Activated naive CD8-positive, alpha-beta T cell treated with anti-CD3 and anti-CD28 coated beads, Interleukin-2, amount 10 ng/mL, durations not matched to agents 7 days and 5 days (primary cell): ENCODE measurements at regions not wholly inside any gene's neighbourhood (a gene's known extent, or its start where the extent isn't known, plus 50 kb on each side); places are given as distances from the start of the nearest gene placed in this dataset.
"Not testable (repeated sequence)": the region's sequence is repeated elsewhere in the genome, so short reads cannot be mapped to it uniquely, and the experiment has no call there.

ENCODE experiments used
- ATAC-seq: fragments of 150-1000 bp; cut with Tn5 transposase; one replicate; pipeline ENCODE4 v1.10.0; 2021; ENCODE audit warnings: low read depth, moderate library complexity
- POLR2A ChIA-PET: fragments of 350-600 bp; sonication (Branson Sonifier 250); formaldehyde crosslinking; loops from one replicate; lab custom pipeline; 2021; ENCODE audit warnings: antibody characterized with exemption; lab: Charles Lee
- DNase-seq: peaks from one replicate; pipeline ENCODE4 v3.0.0; 2021
- H3K27ac Mint-ChIP-seq: one replicate; pipeline ENCODE4 v1.8.0; 2022; ENCODE audit warnings: mild to moderate bottlenecking, mixed read lengths
- H3K27me3 Mint-ChIP-seq: one replicate; pipeline ENCODE4 v1.8.0; 2022; ENCODE audit warnings: mild to moderate bottlenecking, moderate library complexity, mixed read lengths
- H3K36me3 Mint-ChIP-seq: one replicate; pipeline ENCODE4 v1.8.0; 2021; ENCODE audit warnings: mild to moderate bottlenecking, mixed read lengths
- H3K4me1 Mint-ChIP-seq: one replicate; pipeline ENCODE4 v1.8.0; 2021; ENCODE audit warnings: mixed read lengths
- H3K4me3 Mint-ChIP-seq: one replicate; pipeline ENCODE4 v1.8.0; 2022; ENCODE audit warnings: mild to moderate bottlenecking, moderate library complexity, mixed read lengths
- H3K9me3 Mint-ChIP-seq: one replicate; pipeline ENCODE4 v1.8.0; 2021; ENCODE audit warnings: mixed read lengths

DNA sequence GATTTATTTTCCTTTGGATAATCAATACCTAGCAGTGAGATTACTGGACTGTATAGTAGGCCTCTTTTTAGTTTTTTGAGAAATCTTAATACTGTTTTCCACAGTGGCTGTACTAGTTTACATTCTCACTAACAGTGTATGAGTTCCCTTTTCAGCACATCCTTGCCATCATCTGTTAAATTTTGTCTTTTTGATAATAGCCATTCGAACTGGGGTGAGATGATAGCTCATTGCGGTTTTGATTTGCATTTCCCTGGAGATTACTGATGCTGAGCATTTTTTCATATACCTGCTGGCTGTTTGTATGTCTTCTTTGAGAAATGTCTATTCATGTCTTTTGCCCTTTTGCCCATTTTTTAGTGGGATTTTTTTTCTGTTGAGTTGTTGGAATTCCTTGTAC lies 210.8 kb downstream of the CGGBP1 start:
- ATAC-seq = no peak
- Mint-ChIP-seq H3K36me3 (no peaks in the 10 kb centered on the region), H3K9me3 (no peaks in the 10 kb centered on the region), H3K27me3 (no peaks in the 10 kb centered on the region), H3K4me3 (no peak overlapping the region), H3K4me1 (no peaks in the 10 kb centered on the region), H3K27ac (no peak overlapping the region)
- POLR2A ChIA-PET = no interaction called here
- DNase-seq = no peak

DNA sequence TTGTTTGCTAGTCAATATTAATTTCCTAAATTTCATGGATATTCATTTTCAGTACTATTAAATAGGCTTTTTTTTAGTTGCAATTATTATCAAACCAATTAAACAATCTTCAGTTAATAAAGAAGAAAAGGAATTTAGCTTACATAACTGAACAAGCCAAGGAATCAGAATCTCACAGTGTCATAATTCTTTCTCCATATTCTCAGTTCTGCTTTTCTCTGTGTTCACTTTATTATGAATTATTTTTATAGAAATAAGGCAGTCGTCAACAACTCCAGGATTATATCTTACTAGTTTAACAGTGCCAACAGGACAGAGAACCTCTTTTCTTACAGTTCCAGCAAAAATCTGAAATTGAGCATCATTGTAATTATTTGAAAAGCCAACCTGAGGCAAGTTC lies 221.7 kb downstream of the CGGBP1 start:
- no peaks in the 10 kb centered on the region for H3K36me3 Mint-ChIP-seq
- no peaks in the 10 kb centered on the region for H3K4me1 Mint-ChIP-seq
- POLR2A ChIA-PET = no interaction called here
- DNase-seq (no peak), ATAC-seq (no peak)
- H3K27me3 Mint-ChIP-seq = peaks cover 4% of the 10 kb centered on the region
- H3K4me3 Mint-ChIP-seq = no peak overlapping the region
- H3K9me3 Mint-ChIP-seq = peaks cover 1% of the 10 kb centered on the region
- H3K27ac Mint-ChIP-seq = no peak overlapping the region

DNA sequence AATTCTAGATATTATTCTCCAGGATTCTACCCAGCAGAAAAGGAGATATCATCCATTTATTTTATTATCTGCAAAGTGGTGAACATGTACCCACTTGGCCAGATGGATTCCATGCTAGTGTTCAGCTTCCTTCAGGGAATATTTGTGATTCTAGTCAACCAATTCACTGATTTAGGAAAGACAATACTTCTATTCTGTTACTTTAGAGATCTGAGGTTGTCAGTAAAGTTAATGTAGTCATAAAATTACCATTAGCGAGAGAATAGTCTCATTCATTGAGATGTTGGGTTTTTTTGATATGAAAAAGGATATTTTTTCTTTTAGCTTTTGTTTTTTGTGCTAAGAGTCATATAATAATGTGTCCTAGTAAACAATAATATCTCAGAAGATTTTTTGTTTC lies 222.8 kb downstream of the CGGBP1 start:
- H3K36me3 Mint-ChIP-seq = no peaks in the 10 kb centered on the region

DNA sequence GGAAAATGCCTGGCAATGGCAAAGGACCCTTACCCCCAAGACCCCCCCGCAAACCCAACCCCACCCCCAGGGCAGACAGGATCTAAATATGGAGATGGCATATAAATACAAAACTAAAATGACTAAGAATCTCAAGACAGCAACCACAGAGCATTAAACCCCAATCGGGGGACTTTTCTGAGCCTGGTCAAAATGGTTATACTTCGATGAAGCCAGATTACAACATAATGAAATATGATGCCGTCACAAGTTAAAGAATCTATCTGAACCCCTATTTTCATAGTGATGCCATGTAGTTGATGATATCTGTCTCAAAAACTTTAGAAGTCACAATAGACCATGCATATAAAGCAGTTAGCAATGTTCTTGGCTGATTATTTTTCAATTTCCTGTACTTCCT lies 223.6 kb downstream of the CGGBP1 start:
- POLR2A ChIA-PET = no interaction called here
- no peaks in the 10 kb centered on the region for H3K36me3 Mint-ChIP-seq
- no peak for ATAC-seq
- DNase-seq = no peak
- no peaks in the 10 kb centered on the region for H3K4me1 Mint-ChIP-seq
- H3K4me3 Mint-ChIP-seq = no peak overlapping the region
- peaks cover 2% of the 10 kb centered on the region for H3K27me3 Mint-ChIP-seq
- no peak overlapping the region for H3K27ac Mint-ChIP-seq
- H3K9me3 Mint-ChIP-seq = peaks cover 1% of the 10 kb centered on the region

More for the DNA sequence above, 222.8 kb downstream of the CGGBP1 start:
- H3K27me3 Mint-ChIP-seq = peaks cover 4% of the 10 kb centered on the region
- H3K9me3 Mint-ChIP-seq = peaks cover 1% of the 10 kb centered on the region
- no peaks in the 10 kb centered on the region for H3K4me1 Mint-ChIP-seq
- DNase-seq (no peak), ATAC-seq (no peak)
- H3K27ac Mint-ChIP-seq = no peak overlapping the region
- POLR2A ChIA-PET = no interaction called here
- H3K4me3 Mint-ChIP-seq = no peak overlapping the region

DNA sequence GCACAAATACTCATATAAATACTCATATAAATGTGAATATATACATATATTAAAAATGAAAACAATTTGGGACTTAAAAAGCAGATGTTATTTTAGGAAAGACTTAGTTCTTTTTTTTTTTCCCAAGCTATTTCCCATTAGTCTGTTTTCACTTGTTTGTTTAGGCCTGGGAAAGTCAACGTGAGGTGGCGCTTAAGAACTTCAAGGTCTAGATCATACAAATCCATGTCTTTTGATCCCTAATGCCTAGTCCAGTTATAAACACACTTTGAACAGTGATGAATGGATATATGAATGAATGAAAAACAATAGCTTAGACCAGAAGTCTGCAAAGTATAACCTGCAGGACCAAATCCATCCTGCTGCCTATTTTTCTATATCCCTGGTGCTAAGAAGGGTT lies 224.5 kb downstream of the CGGBP1 start:
- Mint-ChIP-seq H3K4me1 (no peaks in the 10 kb centered on the region), H3K27ac (no peak overlapping the region), H3K9me3 (no peaks in the 10 kb centered on the region), H3K27me3 (peaks cover 2% of the 10 kb centered on the region), H3K4me3 (no peak overlapping the region), H3K36me3 (no peaks in the 10 kb centered on the region)
- ATAC-seq = no peak
- DNase-seq = no peak
- POLR2A ChIA-PET = no interaction called here

DNA sequence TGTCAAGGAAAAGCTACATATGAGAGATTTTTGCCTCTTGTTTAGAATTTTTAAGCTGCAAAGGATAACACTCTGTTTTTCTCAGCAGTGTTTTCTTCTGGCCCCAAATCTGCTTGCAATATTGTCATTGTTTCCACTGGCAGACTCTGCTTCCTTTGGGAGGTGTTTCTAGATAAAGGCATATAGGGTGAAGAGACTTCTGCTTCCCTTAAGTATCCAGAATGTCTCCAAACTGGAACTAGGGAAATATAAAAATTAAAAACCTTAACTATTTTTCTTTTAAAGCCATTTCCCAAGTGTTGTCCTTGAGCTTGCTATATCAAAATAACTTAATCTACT lies 225.8 kb downstream of the CGGBP1 start:
- ATAC-seq (no peak), DNase-seq (no peak)
- no peaks in the 10 kb centered on the region for H3K4me1 Mint-ChIP-seq
- H3K27ac Mint-ChIP-seq = no peak overlapping the region
- no peak overlapping the region for H3K4me3 Mint-ChIP-seq
- peaks cover 2% of the 10 kb centered on the region for H3K27me3 Mint-ChIP-seq
- POLR2A ChIA-PET = no interaction called here
- no peaks in the 10 kb centered on the region for H3K9me3 Mint-ChIP-seq
- H3K36me3 Mint-ChIP-seq = no peaks in the 10 kb centered on the region

DNA sequence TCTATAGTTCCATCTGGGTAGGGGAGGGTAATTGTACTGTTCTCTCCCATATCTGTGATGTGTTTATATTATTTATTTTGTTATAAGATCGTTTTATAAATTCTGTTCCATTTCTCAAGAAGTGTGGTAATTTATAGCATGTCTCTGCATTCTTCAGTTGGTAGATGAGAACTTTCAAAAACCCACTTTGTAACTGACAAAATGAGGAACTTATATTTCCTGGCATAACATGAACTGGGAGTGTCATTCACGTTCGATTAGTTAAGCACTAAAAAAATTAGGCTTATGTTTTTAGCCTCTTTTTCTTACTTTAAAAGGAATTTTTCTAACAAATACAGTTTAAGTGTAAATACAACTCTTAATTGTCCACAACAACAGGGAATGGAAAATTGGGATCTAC lies 230.8 kb downstream of the CGGBP1 start:
- no peaks in the 10 kb centered on the region for H3K4me1 Mint-ChIP-seq
- DNase-seq (no peak), ATAC-seq (no peak)
- POLR2A ChIA-PET = no interaction called here
- no peaks in the 10 kb centered on the region for H3K36me3 Mint-ChIP-seq
- H3K27ac Mint-ChIP-seq = no peak overlapping the region
- H3K4me3 Mint-ChIP-seq = no peak overlapping the region
- H3K27me3 Mint-ChIP-seq = no peaks in the 10 kb centered on the region
- H3K9me3 Mint-ChIP-seq = no peaks in the 10 kb centered on the region

DNA sequence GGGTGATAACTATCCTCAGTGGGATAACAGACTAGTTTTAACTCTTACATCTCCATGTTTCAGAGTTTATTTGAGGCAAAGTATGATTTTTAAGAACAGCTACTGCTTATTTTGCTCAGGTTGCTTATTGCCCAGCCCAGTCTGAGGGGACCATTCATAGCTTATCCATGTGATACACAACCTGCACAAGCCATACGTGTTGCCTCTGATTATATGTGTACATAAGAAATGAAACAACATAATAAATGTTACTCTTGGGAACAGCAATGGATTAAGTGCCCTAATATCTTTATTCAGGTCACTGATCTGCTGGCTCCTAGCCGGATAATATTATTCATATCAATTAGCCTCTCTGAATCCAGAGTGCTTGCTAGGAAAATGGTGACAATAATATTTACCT lies 236.2 kb downstream of the CGGBP1 start:
- Mint-ChIP-seq H3K27ac (no peak overlapping the region), H3K27me3 (no peaks in the 10 kb centered on the region), H3K36me3 (no peaks in the 10 kb centered on the region), H3K4me3 (no peak overlapping the region), H3K9me3 (no peaks in the 10 kb centered on the region), H3K4me1 (no peaks in the 10 kb centered on the region)
- POLR2A ChIA-PET = no interaction called here
- no peak for ATAC-seq
- DNase-seq = no peak

DNA sequence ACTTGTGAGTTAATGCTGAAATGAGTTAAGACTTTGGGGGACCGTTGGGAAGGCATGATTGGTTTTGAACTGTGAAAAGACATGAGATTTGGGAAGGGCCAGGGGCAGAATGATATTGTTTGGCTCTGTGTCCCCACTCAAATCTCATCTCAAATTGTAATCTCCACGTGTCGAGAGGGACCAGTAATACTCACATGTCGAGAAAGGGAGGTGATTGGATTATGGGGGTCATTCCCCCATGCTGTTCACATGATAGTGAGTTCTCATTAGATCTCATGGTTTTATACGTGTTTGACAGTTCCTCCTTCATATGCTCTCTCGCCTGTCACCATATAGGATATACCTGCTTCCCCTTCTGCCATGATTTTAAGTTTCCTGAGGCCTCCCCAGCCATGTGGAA lies 245.3 kb downstream of the CGGBP1 start:
- POLR2A ChIA-PET, H3K27me3 Mint-ChIP-seq, H3K36me3 Mint-ChIP-seq, H3K9me3 Mint-ChIP-seq, DNase-seq, H3K27ac Mint-ChIP-seq, H3K4me3 Mint-ChIP-seq, ATAC-seq, H3K4me1 Mint-ChIP-seq: not testable (repeated sequence)

DNA sequence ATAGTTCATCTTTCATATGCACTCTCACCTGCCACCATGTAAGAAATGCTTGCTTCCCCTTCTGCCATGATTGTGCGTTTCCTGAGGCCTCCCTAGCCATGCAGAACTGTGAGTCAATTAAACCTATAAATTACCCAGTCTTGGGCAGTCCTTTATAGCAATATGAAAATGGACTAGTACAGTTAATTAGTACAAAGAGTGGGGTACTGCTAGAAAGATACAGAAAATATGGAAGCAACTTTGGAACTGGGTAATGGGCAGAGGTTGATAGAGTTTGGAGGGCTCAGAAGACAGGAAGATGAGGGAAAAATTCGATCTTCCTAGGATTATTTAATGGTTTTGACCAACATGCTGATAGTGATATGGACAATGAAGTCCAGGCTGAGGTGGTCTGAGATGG lies 246.9 kb downstream of the CGGBP1 start:
- no peaks in the 10 kb centered on the region for H3K36me3 Mint-ChIP-seq
- H3K9me3 Mint-ChIP-seq = peaks cover 3% of the 10 kb centered on the region
- peak overlapping the region; percentile 14 for H3K27ac Mint-ChIP-seq
- DNase-seq (no peak), ATAC-seq (no peak)
- POLR2A ChIA-PET = no interaction called here
- peaks cover 5% of the 10 kb centered on the region for H3K27me3 Mint-ChIP-seq
- H3K4me3 Mint-ChIP-seq = no peak overlapping the region
- H3K4me1 Mint-ChIP-seq = no peaks in the 10 kb centered on the region

DNA sequence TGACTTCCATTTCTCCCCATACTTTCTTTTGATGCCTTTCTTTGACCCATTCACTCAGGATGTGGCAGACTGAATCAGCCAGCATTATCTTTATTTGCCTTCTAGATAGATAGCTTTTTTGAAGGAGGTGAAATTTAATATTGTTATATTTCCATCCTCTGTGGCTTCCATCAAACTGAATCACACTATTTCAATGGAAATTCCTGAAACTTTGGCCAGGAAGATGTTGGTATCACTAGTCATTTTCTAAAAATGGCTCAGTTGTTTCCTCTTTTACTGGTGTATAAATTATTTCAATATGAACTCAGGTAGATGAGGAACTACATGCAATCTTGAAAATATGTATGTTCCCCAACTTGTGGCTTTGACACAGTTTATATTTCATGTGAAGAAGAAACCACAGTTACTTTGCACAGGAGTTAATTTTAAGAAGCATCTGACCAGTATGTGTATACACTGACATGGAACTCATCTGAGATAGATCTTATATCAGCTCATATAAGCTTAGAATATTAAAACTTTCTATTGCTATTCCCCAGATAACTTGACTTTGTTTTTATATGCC lies 248.3 kb downstream of the CGGBP1 start:
- DNase-seq (no peak), ATAC-seq (no peak)
- POLR2A ChIA-PET = no interaction called here
- Mint-ChIP-seq H3K4me3 (no peak overlapping the region), H3K36me3 (no peaks in the 10 kb centered on the region), H3K4me1 (no peaks in the 10 kb centered on the region), H3K27ac (no peak overlapping the region), H3K27me3 (peaks cover 5% of the 10 kb centered on the region), H3K9me3 (peaks cover 3% of the 10 kb centered on the region)

DNA sequence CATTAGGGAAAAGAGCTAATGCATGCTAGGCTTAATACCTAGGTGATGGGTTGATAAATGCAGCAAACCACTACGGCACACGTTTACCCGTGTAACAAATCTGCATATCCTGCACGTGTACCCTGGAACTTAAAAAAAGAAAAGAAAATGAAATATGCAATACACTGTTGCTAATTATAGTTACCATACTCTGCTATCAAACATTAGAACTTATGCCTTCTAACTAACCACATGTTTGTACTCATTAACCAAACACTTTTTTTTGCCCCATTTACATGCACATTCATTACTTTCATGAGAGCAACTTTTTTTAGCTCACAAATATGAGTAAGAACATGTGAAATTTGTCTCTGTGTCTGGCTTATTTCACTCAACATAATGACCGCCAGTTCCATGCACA lies 253.1 kb downstream of the CGGBP1 start:
- H3K4me3 Mint-ChIP-seq = no peak overlapping the region
- DNase-seq = no peak
- no peaks in the 10 kb centered on the region for H3K4me1 Mint-ChIP-seq
- H3K27ac Mint-ChIP-seq = no peak overlapping the region
- peaks cover 5% of the 10 kb centered on the region for H3K27me3 Mint-ChIP-seq
- no peaks in the 10 kb centered on the region for H3K36me3 Mint-ChIP-seq
- POLR2A ChIA-PET = no interaction called here
- no peak for ATAC-seq
- H3K9me3 Mint-ChIP-seq = no peaks in the 10 kb centered on the region

DNA sequence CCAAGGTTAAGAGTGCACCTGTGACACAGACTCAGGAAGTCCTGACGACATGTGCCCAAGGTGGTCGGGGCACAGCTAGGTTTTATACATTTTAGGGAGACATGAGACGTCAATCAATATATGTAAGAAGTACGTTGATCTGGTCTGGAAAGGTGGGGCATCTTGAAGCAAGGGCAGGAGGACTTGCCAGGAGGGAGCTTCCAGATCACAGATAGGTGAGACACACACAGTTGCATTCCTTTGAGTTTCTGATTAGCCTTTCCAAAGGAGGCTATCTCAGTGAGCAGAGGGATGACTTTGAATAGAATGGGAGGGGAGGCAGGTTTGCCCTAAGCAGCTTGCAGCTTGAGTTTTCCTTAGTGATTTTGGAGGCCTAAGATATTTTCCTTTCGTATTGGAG lies 257.4 kb downstream of the CGGBP1 start:
- Mint-ChIP-seq H3K4me3 (no peak overlapping the region), H3K36me3 (no peaks in the 10 kb centered on the region), H3K27ac (no peak overlapping the region), H3K4me1 (no peaks in the 10 kb centered on the region), H3K27me3 (peaks cover 20% of the 10 kb centered on the region), H3K9me3 (no peaks in the 10 kb centered on the region)
- ATAC-seq (no peak), DNase-seq (no peak)
- POLR2A ChIA-PET = no interaction called here

DNA sequence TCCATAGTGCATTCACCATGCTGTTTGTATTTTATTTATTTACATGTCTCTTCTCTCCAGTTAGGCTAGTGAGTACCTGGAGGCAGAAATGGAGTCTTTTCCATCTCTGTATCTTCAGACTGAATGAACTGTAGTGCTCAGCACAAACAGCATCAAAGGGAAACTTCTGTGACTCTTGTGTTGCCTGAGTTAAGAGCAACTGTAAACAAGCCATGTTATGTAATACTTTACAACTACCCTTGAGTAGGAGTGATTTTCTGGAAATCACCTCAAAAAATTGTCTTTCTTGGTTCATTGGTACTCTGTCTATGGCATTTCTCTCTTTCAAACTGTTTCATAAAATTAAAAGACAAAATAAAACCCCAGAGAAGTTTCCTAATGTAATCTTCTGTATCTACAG lies 258.3 kb downstream of the CGGBP1 start:
- H3K9me3 Mint-ChIP-seq = no peaks in the 10 kb centered on the region
- DNase-seq (no peak), ATAC-seq (no peak)
- H3K36me3 Mint-ChIP-seq = no peaks in the 10 kb centered on the region
- POLR2A ChIA-PET = no interaction called here
- H3K27me3 Mint-ChIP-seq = peaks cover 28% of the 10 kb centered on the region
- no peak overlapping the region for H3K27ac Mint-ChIP-seq
- no peak overlapping the region for H3K4me3 Mint-ChIP-seq
- H3K4me1 Mint-ChIP-seq = no peaks in the 10 kb centered on the region

DNA sequence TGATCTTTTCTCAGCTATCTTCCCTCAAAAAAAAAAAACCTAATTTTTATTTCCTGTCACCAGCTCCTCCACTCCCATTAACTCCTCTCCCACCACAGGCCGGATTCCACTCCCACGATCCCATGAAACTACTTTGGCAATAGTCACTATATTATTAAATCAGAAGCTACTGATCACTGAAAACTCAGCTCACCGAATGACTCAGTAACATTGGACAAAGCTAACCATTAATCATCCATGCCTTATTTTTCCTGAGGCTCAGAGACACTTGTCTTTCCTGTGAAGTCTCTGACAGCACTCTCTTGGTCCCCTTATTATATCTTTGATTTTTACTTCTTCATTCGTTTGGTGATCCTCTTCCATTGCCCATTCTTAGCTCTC lies 260.2 kb downstream of the CGGBP1 start:
- Mint-ChIP-seq H3K27ac (no peak overlapping the region), H3K9me3 (no peaks in the 10 kb centered on the region)
- DNase-seq = no peak

More for the DNA sequence above, 260.2 kb downstream of the CGGBP1 start:
- Mint-ChIP-seq H3K4me1 (no peaks in the 10 kb centered on the region), H3K4me3 (no peak overlapping the region), H3K27me3 (peaks cover 43% of the 10 kb centered on the region), H3K36me3 (no peaks in the 10 kb centered on the region)
- ATAC-seq = no peak
- POLR2A ChIA-PET = interaction anchor here (0.7 kb wide), 1 partner anchor 23 kb away, joined by 3 read pairs; no protein-coding TSS in a partner anchor
